ENCODE measurements at regions not wholly inside any gene's neighbourhood (a gene's known extent, or its start where the extent isn't known, plus 50 kb on each side); places are given as distances from the start of the nearest gene placed in this dataset.
A peak's percentile ranks its signal among the peaks of the same experiment; 100 is the strongest.

DNA sequence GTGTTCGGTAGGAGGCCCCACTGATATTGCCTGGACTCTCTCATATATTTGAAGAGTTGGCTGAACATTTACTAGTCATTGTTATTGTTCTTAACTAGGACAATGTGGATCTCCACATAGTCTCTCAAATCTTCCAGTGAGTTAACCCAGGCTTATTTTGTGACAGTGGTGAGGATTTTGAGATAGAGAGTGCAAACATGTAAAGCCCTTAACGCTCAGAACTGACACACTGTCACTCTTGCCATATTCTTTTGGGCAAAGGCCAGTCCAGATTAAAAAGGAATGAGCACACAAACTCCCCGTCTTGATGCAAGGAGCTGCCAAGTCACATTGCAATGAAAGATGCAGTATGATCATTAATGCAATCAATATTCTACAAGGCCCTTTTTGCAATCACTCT is 431.9 kb upstream of the AZI2 start:
- no peak overlapping the region for H3K4me3 ChIP-seq (ENCODE audit: low read length)
- TF ChIP-seq, protein P1, sequence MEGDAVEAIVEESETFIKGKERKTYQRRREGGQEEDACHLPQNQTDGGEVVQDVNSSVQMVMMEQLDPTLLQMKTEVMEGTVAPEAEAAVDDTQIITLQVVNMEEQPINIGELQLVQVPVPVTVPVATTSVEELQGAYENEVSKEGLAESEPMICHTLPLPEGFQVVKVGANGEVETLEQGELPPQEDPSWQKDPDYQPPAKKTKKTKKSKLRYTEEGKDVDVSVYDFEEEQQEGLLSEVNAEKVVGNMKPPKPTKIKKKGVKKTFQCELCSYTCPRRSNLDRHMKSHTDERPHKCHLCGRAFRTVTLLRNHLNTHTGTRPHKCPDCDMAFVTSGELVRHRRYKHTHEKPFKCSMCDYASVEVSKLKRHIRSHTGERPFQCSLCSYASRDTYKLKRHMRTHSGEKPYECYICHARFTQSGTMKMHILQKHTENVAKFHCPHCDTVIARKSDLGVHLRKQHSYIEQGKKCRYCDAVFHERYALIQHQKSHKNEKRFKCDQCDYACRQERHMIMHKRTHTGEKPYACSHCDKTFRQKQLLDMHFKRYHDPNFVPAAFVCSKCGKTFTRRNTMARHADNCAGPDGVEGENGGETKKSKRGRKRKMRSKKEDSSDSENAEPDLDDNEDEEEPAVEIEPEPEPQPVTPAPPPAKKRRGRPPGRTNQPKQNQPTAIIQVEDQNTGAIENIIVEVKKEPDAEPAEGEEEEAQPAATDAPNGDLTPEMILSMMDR (IDR thresholded peaks at IDR 0.05; ENCODE audit: insufficient read depth, low read depth, low read length, missing control alignments), result no peak
- no peak for DNase-seq (ENCODE audit: low read depth)

DNA sequence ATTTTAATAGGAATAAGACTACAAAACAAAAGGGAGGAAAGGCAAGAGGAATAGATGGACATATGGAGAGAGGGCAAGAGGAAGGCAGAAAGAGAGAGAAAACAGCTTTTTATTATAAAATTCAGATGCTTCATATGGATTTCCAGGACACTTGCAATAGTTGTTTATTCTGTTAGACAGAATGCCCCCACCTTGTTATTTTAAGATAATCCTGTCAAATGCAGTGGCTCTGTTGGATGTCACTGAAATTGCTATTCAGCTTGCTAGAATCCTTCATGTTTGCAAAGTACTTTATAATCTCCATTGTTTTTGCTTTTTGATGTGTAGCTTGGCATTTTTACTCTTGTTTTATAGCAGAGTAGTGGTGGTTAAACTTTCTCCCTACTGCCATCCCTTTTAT is 432.4 kb upstream of the AZI2 start:
- TF ChIP-seq, protein P1 (IDR thresholded peaks at IDR 0.05; ENCODE audit: insufficient read depth, low read depth, low read length, missing control alignments), result no peak
- no peak for DNase-seq (ENCODE audit: low read depth)
- H3K4me3 ChIP-seq (ENCODE audit: low read length), result no peak overlapping the region

GRCh38 chr3:28786446-28786845 is 437.8 kb upstream of the AZI2 start:
- no peak for DNase-seq (ENCODE audit: low read depth)
- H3K4me3 ChIP-seq (ENCODE audit: low read length), result no peak overlapping the region
- TF ChIP-seq, protein P1 (IDR thresholded peaks at IDR 0.05; ENCODE audit: insufficient read depth, low read depth, low read length, missing control alignments), result no peak

DNA sequence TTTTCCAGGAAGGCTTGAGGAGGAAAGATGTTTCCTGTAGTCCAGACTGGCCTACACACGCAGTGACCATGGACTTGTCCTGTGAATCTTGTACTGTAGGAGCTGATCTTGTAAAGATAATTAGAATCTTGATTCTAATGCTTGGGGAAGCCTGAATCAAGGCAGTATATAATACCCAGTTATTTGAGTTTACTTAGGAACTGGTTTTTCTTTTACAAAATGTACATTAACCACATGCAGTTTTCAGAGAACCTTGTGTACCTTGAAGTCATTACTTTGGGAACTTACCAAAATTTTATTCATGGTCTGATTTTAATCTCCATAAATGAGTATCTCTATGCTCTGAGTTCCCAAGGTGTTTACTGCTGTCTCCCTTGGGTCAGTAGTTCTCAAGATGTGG is 439.9 kb upstream of the AZI2 start:
- no peak for DNase-seq (ENCODE audit: low read depth)
- TF ChIP-seq, protein P1 (IDR thresholded peaks at IDR 0.05; ENCODE audit: insufficient read depth, low read depth, low read length, missing control alignments), result no peak
- no peak overlapping the region for H3K4me3 ChIP-seq (ENCODE audit: low read length)

DNA sequence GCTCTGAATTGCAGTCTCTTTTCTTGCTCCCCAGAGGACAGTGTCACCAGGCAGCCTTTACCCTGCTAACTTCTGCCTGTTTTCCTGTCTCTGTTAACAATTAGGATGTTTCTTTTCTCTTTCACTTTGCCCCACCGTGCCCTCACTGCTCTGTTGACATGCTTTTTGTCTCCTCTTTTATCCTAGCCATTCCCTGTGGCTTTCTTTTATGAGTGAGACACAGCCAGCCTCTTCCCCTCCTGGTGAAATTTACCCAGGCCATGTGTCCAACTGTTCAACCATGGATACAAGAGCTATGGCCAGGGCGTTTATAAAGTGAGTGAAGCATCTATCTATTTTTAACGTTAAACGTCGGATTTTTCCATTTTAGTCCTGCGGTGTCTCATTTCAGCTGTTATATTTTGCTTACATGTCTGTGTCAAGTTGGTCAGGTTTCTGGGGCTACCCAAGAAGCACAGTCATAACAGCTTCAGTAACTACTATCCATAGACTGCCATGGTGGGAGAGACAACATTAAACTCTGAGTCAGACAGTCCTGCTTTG is 443.2 kb upstream of the AZI2 start:
- no peak for DNase-seq (ENCODE audit: low read depth)
- no peak overlapping the region for H3K4me3 ChIP-seq (ENCODE audit: low read length)
- TF ChIP-seq, protein P1 (IDR thresholded peaks at IDR 0.05; ENCODE audit: insufficient read depth, low read depth, low read length, missing control alignments), result no peak

- no peak overlapping the region for H3K4me3 ChIP-seq (ENCODE audit: low read length)
- TF ChIP-seq, protein P1 (IDR thresholded peaks at IDR 0.05; ENCODE audit: insufficient read depth, low read depth, low read length, missing control alignments), result no peak
- DNase-seq (ENCODE audit: low read depth), result no peak
Observed at GRCh38 chr3:28792604-28793003, 444.0 kb upstream of the AZI2 start.

DNA sequence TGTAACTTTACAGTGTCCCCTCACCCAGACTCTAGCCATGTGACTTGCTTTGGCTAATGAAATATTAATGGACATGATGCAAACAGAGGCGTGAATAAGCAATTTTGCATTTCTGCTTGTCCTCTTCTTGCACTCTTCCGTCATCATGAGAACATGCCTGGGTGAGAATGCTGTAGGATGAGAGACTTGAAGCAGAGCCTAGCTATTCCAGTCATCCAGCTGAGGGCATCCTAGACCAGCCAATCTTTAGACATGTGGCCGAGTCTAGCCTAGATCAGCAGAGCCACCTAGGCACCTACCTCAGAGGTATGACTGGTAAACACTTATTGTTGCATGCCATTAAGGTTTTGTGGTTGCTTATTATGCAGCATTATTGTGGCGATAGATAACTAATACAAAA is 450.5 kb upstream of the AZI2 start:
- H3K4me3 ChIP-seq (ENCODE audit: low read length), result no peak overlapping the region
- TF ChIP-seq, protein P1 (IDR thresholded peaks at IDR 0.05; ENCODE audit: insufficient read depth, low read depth, low read length, missing control alignments), result peak; percentile 19
- DNase-seq (ENCODE audit: low read depth), result peak; percentile 35

All from epithelial cell of esophagus (primary cell).